Right atrium auricular region (tissue), 2 donors: ENCODE measurements at regions not wholly inside any gene's neighbourhood (a gene's known extent, or its start where the extent isn't known, plus 50 kb on each side); places are given as distances from the start of the nearest gene placed in this dataset.

ENCODE experiments used
- DNase-seq: peaks from one replicate; pipeline ENCODE4 v3.0.0-alpha.2; 2019; ENCODE audit warnings: low spot score
- H3K27ac ChIP-seq, 2 donors: fragments of 200-600 bp; sonication (generic); 1 replicate in 1 of 2; 2 replicates in 1 of 2; pipeline ENCODE4 v1.5.1; 2016 to 2019
- H3K27me3 ChIP-seq, 2 donors: fragments of 200-600 bp; sonication (generic); one replicate each; pipeline versions ENCODE4 v1.5.1 to v1.6.0; 2017 to 2019
- H3K36me3 ChIP-seq: fragments of 200-600 bp; sonication (generic); one replicate; pipeline ENCODE4 v1.5.1; 2016
- H3K4me1 ChIP-seq, 2 donors: fragments of 200-600 bp; sonication (generic); one replicate each; pipeline versions ENCODE4 v1.5.1 to v1.6.0; 2017 to 2019
- H3K4me3 ChIP-seq, 2 donors: fragments of 200-600 bp; sonication (generic); 1 replicate in 1 of 2; 2 replicates in 1 of 2; pipeline ENCODE4 v1.5.1; 2017 to 2019; ENCODE audit warnings: mild to moderate bottlenecking in 1 of 2, moderate library complexity in 1 of 2
- H3K9me3 ChIP-seq, 2 donors: fragments of 200-600 bp; sonication (generic); one replicate each; pipeline ENCODE4 v1.5.1; 2019
- CTCF ChIP-seq, 2 donors: fragments of 200-600 bp; sonication (generic); IDR thresholded peaks; one replicate each; pipeline ENCODE4 v1.5.1; 2019; ENCODE audit warnings: antibody characterized with exemption in 2 of 2

- DNase-seq: no peak
- no peak for TF ChIP-seq CTCF (IDR thresholded peaks at IDR 0.05)
- no peaks in the 10 kb centered on the region for H3K27me3 ChIP-seq
Observed at GRCh38 chr13:68888832-68889231, 1218.8 kb upstream of the ATXN8OS start.

GRCh38 chr13:68872338-68872737 lies 1235.3 kb upstream of the ATXN8OS start:
- H3K27me3 ChIP-seq: no peaks in the 10 kb centered on the region
- H3K36me3 ChIP-seq: no peaks in the 10 kb centered on the region
- no peak for TF ChIP-seq CTCF (IDR thresholded peaks at IDR 0.05)
- H3K4me3 ChIP-seq: no peak overlapping the region
- DNase-seq: no peak
- no peak overlapping the region for H3K27ac ChIP-seq
- H3K9me3 ChIP-seq: peaks cover 0 to 5% of the 10 kb centered on the region in 2 donors
- H3K4me1 ChIP-seq: no peaks in the 10 kb centered on the region

More at GRCh38 chr13:68888832-68889231, 1218.8 kb upstream of the ATXN8OS start:
- no peaks in the 10 kb centered on the region for H3K36me3 ChIP-seq
- no peak overlapping the region for H3K27ac ChIP-seq
- H3K4me3 ChIP-seq: no peak overlapping the region
- no peaks in the 10 kb centered on the region for H3K9me3 ChIP-seq
- no peaks in the 10 kb centered on the region for H3K4me1 ChIP-seq

- no peaks in the 10 kb centered on the region for H3K9me3 ChIP-seq
- no peak overlapping the region for H3K27ac ChIP-seq
- H3K36me3 ChIP-seq: no peaks in the 10 kb centered on the region
- no peak for DNase-seq
- no peaks in the 10 kb centered on the region for H3K27me3 ChIP-seq
- no peak overlapping the region for H3K4me3 ChIP-seq
- TF ChIP-seq CTCF (IDR thresholded peaks at IDR 0.05): no peak
- H3K4me1 ChIP-seq: no peaks in the 10 kb centered on the region
Observed at GRCh38 chr13:68851026-68851425, 1256.6 kb upstream of the ATXN8OS start.

GRCh38 chr13:68850160-68850559 lies 1257.5 kb upstream of the ATXN8OS start:
- no peak overlapping the region for H3K4me3 ChIP-seq
- H3K4me1 ChIP-seq: no peaks in the 10 kb centered on the region
- no peaks in the 10 kb centered on the region for H3K36me3 ChIP-seq
- H3K27me3 ChIP-seq: no peaks in the 10 kb centered on the region
- no peaks in the 10 kb centered on the region for H3K9me3 ChIP-seq
- H3K27ac ChIP-seq: no peak overlapping the region
- no peak for DNase-seq
- TF ChIP-seq CTCF (IDR thresholded peaks at IDR 0.05): no peak

GRCh38 chr13:68846663-68847062 lies 1261.0 kb upstream of the ATXN8OS start:
- peaks cover 0 to 3% of the 10 kb centered on the region in 2 donors for H3K9me3 ChIP-seq
- no peak for TF ChIP-seq CTCF (IDR thresholded peaks at IDR 0.05)
- H3K27me3 ChIP-seq: no peaks in the 10 kb centered on the region
- H3K27ac ChIP-seq: no peak overlapping the region
- no peak overlapping the region for H3K4me3 ChIP-seq
- no peak for DNase-seq
- no peaks in the 10 kb centered on the region for H3K36me3 ChIP-seq
- no peaks in the 10 kb centered on the region for H3K4me1 ChIP-seq

- Histone ChIP-seq H3K27ac (no peak overlapping the region), H3K4me1 (no peaks in the 10 kb centered on the region), H3K4me3 (no peak overlapping the region), H3K36me3 (no peaks in the 10 kb centered on the region), H3K9me3 (no peaks in the 10 kb centered on the region), H3K27me3 (no peaks in the 10 kb centered on the region)
- TF ChIP-seq CTCF (IDR thresholded peaks at IDR 0.05): no peak
- no peak for DNase-seq
Observed at GRCh38 chr13:68834375-68834774, 1273.3 kb upstream of the ATXN8OS start.
